ENCODE measurements at regions not wholly inside any gene's neighbourhood (a gene's known extent, or its start where the extent isn't known, plus 50 kb on each side); places are given as distances from the start of the nearest gene placed in this dataset.

GRCh38 chr1:99561952-99562351 lies 84.0 kb upstream of the PALMD start:
- TF ChIP-seq CTCF (IDR thresholded peaks at IDR 0.05), result no peak
- TF ChIP-seq POLR2A (IDR thresholded peaks at IDR 0.05), result no peak
- TF ChIP-seq POLR2AphosphoS5 (IDR thresholded peaks at IDR 0.05; ENCODE audit: insufficient read depth in 1 of 2, low read depth in 1 of 2), result no peak

Measured in vagina (tissue), 2 donors.